ENCODE measurements at regions not wholly inside any gene's neighbourhood (a gene's known extent, or its start where the extent isn't known, plus 50 kb on each side); places are given as distances from the start of the nearest gene placed in this dataset.

GRCh38 chr9:7433508-7434292 is 365.9 kb downstream of the DMAC1 start:
- TF ChIP-seq CTCF (IDR thresholded peaks at IDR 0.05): no peak
- TF ChIP-seq POLR2A (IDR thresholded peaks at IDR 0.05): no peak

Measured in right lobe of liver (tissue), 4 donors.